PC-9 (cell line): ENCODE measurements at regions not wholly inside any gene's neighbourhood (a gene's known extent, or its start where the extent isn't known, plus 50 kb on each side); places are given as distances from the start of the nearest gene placed in this dataset.

Experiments used
- EZH2 ChIP-seq: fragments of 200-600 bp; sonication (generic); IDR thresholded peaks from 2 replicates; pipeline ENCODE4 v1.8.0; 2017; ENCODE audit warnings: antibody characterized with exemption, low read depth
- TF ChIP-seq, protein P1 (sequence below): fragments of 200-600 bp; sonication (generic); conservative IDR thresholded peaks from 2 replicates; pipeline ENCODE4 v1.6.1; 2017; ENCODE audit warnings: mixed run types, antibody characterized with exemption, mild to moderate bottlenecking, moderate library complexity

GRCh38 chr10:63825111-63825510 is 303.9 kb downstream of the REEP3 start:
- TF ChIP-seq, protein P1, sequence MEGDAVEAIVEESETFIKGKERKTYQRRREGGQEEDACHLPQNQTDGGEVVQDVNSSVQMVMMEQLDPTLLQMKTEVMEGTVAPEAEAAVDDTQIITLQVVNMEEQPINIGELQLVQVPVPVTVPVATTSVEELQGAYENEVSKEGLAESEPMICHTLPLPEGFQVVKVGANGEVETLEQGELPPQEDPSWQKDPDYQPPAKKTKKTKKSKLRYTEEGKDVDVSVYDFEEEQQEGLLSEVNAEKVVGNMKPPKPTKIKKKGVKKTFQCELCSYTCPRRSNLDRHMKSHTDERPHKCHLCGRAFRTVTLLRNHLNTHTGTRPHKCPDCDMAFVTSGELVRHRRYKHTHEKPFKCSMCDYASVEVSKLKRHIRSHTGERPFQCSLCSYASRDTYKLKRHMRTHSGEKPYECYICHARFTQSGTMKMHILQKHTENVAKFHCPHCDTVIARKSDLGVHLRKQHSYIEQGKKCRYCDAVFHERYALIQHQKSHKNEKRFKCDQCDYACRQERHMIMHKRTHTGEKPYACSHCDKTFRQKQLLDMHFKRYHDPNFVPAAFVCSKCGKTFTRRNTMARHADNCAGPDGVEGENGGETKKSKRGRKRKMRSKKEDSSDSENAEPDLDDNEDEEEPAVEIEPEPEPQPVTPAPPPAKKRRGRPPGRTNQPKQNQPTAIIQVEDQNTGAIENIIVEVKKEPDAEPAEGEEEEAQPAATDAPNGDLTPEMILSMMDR, result no peak
- TF ChIP-seq EZH2, result no peak
